GM18508 (cell line): ENCODE measurements at regions not wholly inside any gene's neighbourhood (a gene's known extent, or its start where the extent isn't known, plus 50 kb on each side); places are given as distances from the start of the nearest gene placed in this dataset.
"Not testable (repeated sequence)": the region's sequence is repeated elsewhere in the genome, so short reads cannot be mapped to it uniquely, and the experiment has no call there.

Experiments used
- ATAC-seq: cut with Tn5 transposase; IDR thresholded peaks from one replicate; pipeline ENCODE4 v1.9.1; 2021; ENCODE audit warnings: moderate number of reproducible peaks; ENCODE audit not compliant: insufficient read depth, unreplicated experiment

- no peak for ATAC-seq
Observed at GRCh38 chr11:15300341-15300740, 185.6 kb downstream of the INSC start.

GRCh38 chr11:15307619-15308024 is 192.9 kb downstream of the INSC start:
- ATAC-seq: no peak

- no peak for ATAC-seq
Observed at GRCh38 chr11:15308840-15309239, 194.1 kb downstream of the INSC start.

GRCh38 chr11:15309296-15309695 is 194.6 kb downstream of the INSC start:
- ATAC-seq: no peak

DNA sequence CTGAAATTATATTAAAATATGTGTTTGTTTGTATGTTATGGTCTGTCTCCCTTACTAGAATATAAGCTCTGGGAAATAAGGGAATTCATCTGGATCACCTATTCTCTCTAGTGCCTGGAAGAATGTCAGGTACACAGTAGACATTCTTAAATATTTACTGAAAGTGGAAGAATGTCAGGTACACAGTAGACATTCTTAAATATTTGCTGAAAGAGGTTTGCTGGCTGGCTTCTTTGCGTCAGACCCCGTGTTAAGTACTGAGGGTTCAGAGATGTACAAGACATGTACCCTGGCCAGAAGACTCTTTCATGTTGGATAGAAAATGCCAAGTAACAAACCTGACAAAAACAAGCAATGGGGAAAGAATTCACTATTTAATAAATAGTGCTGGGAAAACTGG is 199.1 kb downstream of the INSC start:
- ATAC-seq: no peak

DNA sequence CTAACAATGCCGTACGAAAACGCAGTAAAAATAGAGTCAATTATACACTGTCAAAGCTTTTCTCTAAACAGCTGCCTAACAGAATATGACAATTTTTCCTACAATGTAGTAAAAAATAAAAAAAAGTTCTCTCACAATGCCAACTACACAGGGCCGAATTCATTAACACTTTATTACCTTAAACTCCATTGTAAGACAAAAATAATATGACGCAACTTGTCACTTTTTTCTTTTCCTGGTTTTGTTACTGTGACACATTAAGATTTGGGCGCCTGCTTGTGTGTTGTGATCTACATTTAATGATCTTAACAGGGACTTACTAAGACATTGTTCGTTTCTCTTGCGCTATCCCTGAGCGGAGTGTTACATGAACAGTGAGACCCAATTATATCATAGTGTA is 204.1 kb downstream of the INSC start:
- ATAC-seq: no peak

GRCh38 chr11:15326520-15326919 is 211.8 kb downstream of the INSC start:
- no peak for ATAC-seq

GRCh38 chr11:15327786-15328231 is 213.1 kb downstream of the INSC start:
- no peak for ATAC-seq

DNA sequence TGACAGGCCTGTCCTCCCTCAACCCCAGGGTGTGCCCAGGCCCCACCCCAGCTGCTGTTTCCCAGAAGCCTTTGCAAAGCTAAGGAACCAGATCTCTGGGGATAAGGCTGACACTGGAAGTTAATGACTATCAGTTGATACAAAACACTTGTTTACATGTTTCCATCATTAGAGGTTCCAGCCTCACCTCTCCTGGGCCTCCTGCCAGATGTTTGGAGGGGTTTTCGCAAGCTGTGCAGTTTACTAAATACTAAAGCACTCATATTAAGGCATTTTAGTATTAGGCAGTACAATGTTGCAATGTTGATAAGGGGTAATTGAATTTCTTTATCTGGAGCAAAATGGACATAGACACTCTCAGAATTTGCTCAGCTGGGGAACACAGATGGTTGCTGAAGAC is 218.7 kb downstream of the INSC start:
- no peak for ATAC-seq

- no peak for ATAC-seq
Observed at GRCh38 chr11:15334766-15335165, 220.0 kb downstream of the INSC start.

DNA sequence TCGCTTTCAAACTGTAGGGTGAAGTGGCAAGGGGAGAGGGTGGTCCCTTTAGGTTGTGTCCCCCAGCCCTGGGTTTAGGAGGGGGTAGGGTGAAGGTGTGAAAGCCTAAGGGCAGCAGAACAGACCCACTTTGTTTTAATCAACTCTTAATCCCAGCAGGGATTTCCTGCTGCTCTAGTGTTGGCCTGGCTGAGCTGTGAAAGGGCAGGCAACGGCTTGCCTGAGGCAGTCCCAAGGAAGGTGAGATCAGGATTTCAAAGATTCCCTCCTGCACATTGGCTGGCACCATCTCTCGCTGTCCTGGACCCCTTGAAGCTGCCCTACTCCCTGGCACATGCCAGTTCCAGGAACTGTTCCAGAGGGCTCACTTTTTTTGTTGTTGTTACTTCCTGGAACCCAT is 221.3 kb downstream of the INSC start:
- no peak for ATAC-seq

DNA sequence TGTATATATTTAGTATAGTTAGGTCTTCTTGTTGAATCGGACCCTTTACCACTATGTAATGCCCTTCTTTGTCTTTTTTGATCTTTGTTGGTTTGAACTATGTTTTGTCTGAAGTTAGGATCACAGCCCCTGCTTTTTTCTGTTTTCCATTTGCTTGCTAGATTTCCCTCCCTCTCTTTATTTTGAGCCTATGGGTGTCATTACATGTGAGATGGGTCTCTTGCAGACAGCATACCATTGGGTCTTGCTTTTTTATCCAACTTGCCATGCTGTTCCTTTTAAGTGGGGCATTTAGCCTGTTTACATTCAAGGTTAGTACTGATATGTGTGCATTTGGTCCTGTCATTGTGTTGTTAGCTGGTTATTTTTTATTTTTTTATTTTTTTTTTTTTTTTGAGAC is 224.6 kb downstream of the INSC start:
- ATAC-seq: no peak

- ATAC-seq: no peak
Observed at GRCh38 chr11:15341587-15341986, 226.9 kb downstream of the INSC start.

DNA sequence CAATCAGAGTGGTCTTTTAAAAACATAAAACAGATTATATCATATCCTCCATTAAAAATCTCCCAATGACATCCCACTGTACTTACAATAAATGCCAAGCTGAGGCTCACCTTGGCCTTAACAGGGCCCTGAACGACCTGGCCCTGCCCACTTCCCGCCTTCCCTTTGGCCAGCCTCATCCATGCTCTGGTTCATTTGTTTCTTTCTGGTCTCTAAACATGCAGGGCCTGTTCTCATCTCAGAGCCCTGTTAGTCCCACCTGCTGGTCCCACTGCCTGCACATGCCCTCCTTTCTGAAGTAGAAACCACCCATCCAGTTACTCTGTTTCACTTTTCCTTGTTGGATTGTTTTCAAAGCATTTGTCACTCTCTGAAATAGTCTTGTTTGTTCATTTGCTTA is 227.4 kb downstream of the INSC start:
- ATAC-seq: no peak

- no peak for ATAC-seq
Observed at GRCh38 chr11:15346907-15347306, 232.2 kb downstream of the INSC start.

GRCh38 chr11:15347969-15348734 is 233.4 kb downstream of the INSC start:
- no peak for ATAC-seq

- ATAC-seq: no peak
Observed at GRCh38 chr11:15349413-15349812, 234.7 kb downstream of the INSC start.

DNA sequence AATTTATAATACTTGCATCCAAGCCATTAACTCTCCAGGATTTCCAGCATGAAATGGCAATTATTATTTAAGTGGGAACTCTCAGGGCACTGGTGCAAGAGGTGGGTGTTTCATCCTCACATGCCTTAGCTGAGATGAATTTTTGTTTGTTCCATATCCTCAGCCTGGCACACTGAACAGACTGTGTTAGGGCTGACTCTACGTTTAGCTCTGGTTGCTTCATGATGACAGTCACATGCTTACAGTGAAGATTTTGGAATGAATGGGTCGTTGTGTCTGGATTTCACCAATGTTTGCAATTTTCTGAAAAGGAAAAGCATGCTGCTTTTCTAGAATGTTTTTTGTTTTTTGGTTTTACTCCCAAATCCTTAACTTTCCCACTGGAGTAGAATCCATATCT is 246.6 kb downstream of the INSC start:
- ATAC-seq: no peak

GRCh38 chr11:15365286-15365685 is 250.6 kb downstream of the INSC start:
- not testable (repeated sequence) for ATAC-seq

DNA sequence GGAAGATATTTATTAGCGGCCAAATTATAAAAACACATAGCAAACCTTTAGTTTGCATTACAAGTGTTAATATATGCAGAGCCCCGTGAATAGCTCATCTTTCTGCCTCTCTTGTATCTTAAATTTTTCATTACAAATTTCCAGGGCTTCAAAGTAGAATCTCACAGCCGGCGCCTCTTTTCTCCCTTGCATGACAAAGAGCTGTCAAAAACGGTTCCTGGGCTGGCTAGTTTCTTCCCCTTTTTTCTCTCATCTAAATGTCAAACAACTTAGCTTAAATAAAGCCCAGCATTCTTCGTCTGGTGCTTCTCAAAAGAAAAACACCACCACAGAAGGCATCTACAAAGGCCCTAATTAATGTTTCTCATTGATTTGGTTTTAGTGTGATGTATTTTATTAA is 253.0 kb downstream of the INSC start:
- ATAC-seq: no peak

- ATAC-seq: no peak
Observed at GRCh38 chr11:15370495-15371147, 255.9 kb downstream of the INSC start.

DNA sequence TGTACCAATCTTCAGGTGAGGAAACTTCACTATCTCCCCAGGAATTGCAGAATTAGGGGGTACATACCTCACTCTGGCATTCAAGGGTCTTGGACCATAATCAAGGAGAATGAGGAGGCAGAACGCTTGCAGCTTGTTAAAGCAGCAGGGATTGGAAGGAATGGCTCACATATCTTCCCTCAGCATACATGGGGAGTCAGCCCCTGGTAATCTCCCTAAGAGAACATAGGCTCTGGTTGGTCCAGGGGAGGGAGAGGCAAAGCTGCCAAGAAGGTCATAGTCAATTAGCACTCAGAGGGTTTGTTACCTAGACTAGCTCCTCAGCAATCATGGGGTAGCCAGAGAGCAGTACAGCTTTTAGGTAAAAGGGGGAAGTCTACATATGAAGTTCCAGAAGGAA is 256.8 kb downstream of the INSC start:
- no peak for ATAC-seq
